GM23338 (cell line): ENCODE measurements at regions not wholly inside any gene's neighbourhood (a gene's known extent, or its start where the extent isn't known, plus 50 kb on each side); places are given as distances from the start of the nearest gene placed in this dataset. TPM values are rescaled to one million over a fixed set of nuclear protein-coding genes. Genes with fewer than 3 reads are reported as not detected.

Experiments used
- small RNA-seq: library from RNA; depleted of rRNA; stranded (forward); fragments of <200 nt; gene quantifications from one replicate; pipeline ENCODE3, GENCODE V24; 2014; ENCODE audit warnings: low replicate concordance

Small RNAs in the stretch of these regions (small RNA-seq; reads per million reads assigned to genes)
- gene AC034244.1, result not detected
